ENCODE measurements at regions not wholly inside any gene's neighbourhood (a gene's known extent, or its start where the extent isn't known, plus 50 kb on each side); places are given as distances from the start of the nearest gene placed in this dataset.

DNA sequence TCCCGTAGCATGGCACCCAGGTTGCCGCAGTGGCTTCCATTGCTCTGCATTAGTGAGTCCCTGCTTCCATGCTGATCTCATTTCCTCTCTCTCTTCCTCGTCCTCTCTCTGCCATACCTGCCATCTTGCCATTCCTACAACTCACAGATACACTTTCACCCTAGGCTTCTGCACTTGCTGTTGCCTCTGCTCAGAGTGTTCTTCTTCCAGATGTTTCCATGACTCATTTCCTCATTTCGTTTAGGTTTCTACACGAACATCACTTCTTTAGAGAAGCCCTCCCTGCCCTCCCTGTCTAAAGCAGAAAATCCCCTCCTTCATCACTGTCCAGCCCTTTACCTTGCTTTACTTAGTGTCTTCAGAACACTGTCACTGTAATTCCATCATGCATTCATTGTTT, 115.2 kb upstream of the WWC1 start:
- no peak for TF ChIP-seq EZH2 (IDR thresholded peaks at IDR 0.05; ENCODE audit: borderline replicate concordance, insufficient read depth, low read depth, low read length, poor library complexity, severe bottlenecking)
- TF ChIP-seq, protein P1, sequence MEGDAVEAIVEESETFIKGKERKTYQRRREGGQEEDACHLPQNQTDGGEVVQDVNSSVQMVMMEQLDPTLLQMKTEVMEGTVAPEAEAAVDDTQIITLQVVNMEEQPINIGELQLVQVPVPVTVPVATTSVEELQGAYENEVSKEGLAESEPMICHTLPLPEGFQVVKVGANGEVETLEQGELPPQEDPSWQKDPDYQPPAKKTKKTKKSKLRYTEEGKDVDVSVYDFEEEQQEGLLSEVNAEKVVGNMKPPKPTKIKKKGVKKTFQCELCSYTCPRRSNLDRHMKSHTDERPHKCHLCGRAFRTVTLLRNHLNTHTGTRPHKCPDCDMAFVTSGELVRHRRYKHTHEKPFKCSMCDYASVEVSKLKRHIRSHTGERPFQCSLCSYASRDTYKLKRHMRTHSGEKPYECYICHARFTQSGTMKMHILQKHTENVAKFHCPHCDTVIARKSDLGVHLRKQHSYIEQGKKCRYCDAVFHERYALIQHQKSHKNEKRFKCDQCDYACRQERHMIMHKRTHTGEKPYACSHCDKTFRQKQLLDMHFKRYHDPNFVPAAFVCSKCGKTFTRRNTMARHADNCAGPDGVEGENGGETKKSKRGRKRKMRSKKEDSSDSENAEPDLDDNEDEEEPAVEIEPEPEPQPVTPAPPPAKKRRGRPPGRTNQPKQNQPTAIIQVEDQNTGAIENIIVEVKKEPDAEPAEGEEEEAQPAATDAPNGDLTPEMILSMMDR (IDR thresholded peaks at IDR 0.05): no peak
